NCI-H1417 treated with DMSO at 0.1 percent for 48 hours (cell line): ENCODE measurements at regions not wholly inside any gene's neighbourhood (a gene's known extent, or its start where the extent isn't known, plus 50 kb on each side); places are given as distances from the start of the nearest gene placed in this dataset.
"Not testable (repeated sequence)": the region's sequence is repeated elsewhere in the genome, so short reads cannot be mapped to it uniquely, and the experiment has no call there.

Source experiments
- DNase-seq: peaks from one replicate; lab custom pipeline; 2025; lab: John Stamatoyannopoulos, UW

GRCh38 chr11:112514011-112514740 is 253.5 kb upstream of the PLET1 start:
- DNase-seq, result peak; percentile 89

- no peak for DNase-seq
These were observed 255.6 kb upstream of the PLET1 start for GRCh38 chr11:112516261-112516660.

GRCh38 chr11:112516755-112517154 is 256.1 kb upstream of the PLET1 start:
- DNase-seq, result no peak

GRCh38 chr11:112518371-112518770 is 257.7 kb upstream of the PLET1 start:
- DNase-seq, result no peak

- DNase-seq, result no peak
These were observed 259.1 kb upstream of the PLET1 start for GRCh38 chr11:112519751-112520150.

- DNase-seq, result no peak
These were observed 259.7 kb upstream of the PLET1 start for GRCh38 chr11:112520354-112520753.

GRCh38 chr11:112522536-112522935 is 261.9 kb upstream of the PLET1 start:
- DNase-seq, result no peak

GRCh38 chr11:112523031-112523430 is 262.4 kb upstream of the PLET1 start:
- no peak for DNase-seq

- DNase-seq, result peak; percentile 80
These were observed 262.8 kb upstream of the PLET1 start for GRCh38 chr11:112523477-112523876.

- DNase-seq, result no peak
These were observed 263.3 kb upstream of the PLET1 start for GRCh38 chr11:112523951-112524350.

- no peak for DNase-seq
These were observed 264.1 kb upstream of the PLET1 start for GRCh38 chr11:112524798-112525197.

GRCh38 chr11:112525270-112525669 is 264.6 kb upstream of the PLET1 start:
- no peak for DNase-seq

GRCh38 chr11:112525844-112526590 is 265.4 kb upstream of the PLET1 start:
- no peak for DNase-seq

GRCh38 chr11:112526699-112527416 is 266.2 kb upstream of the PLET1 start:
- DNase-seq, result no peak

GRCh38 chr11:112529071-112529470 is 268.4 kb upstream of the PLET1 start:
- no peak for DNase-seq

GRCh38 chr11:112532506-112532905 is 271.8 kb upstream of the PLET1 start:
- no peak for DNase-seq

GRCh38 chr11:112533682-112534081 is 273.0 kb upstream of the PLET1 start:
- DNase-seq, result no peak

- DNase-seq, result no peak
These were observed 273.5 kb upstream of the PLET1 start for GRCh38 chr11:112534208-112534607.

GRCh38 chr11:112537026-112537425 is 276.4 kb upstream of the PLET1 start:
- DNase-seq, result no peak

- no peak for DNase-seq
These were observed 277.2 kb upstream of the PLET1 start for GRCh38 chr11:112537846-112538330.

GRCh38 chr11:112538534-112539280 is 278.0 kb upstream of the PLET1 start:
- no peak for DNase-seq

GRCh38 chr11:112539281-112539555 is 278.6 kb upstream of the PLET1 start:
- not testable (repeated sequence) for DNase-seq
